PC-9 (cell line): ENCODE measurements at regions not wholly inside any gene's neighbourhood (a gene's known extent, or its start where the extent isn't known, plus 50 kb on each side); places are given as distances from the start of the nearest gene placed in this dataset.

ENCODE experiments used
- CTCF ChIP-seq: fragments of 200-600 bp; sonication (generic); conservative IDR thresholded peaks from 2 replicates; pipeline ENCODE4 v1.6.1; 2017; ENCODE audit warnings: mixed run types, antibody characterized with exemption, mild to moderate bottlenecking, moderate library complexity
- EZH2 ChIP-seq: fragments of 200-600 bp; sonication (generic); IDR thresholded peaks from 2 replicates; pipeline ENCODE4 v1.8.0; 2017; ENCODE audit warnings: antibody characterized with exemption, low read depth

- no peak for TF ChIP-seq CTCF
- TF ChIP-seq EZH2, result no peak
Measured at GRCh38 chr2:188181067-188181838, 110.4 kb upstream of the GULP1 start.
